MCF 10A (cell line): ENCODE measurements at regions not wholly inside any gene's neighbourhood (a gene's known extent, or its start where the extent isn't known, plus 50 kb on each side); places are given as distances from the start of the nearest gene placed in this dataset.

Source experiments
- BruUV-seq: library from RNA; stranded (reverse); fragments of 400-500 nt; replicated peaks from 2 replicates; lab custom pipeline; 2021; lab: Mats Ljungman, UMichigan
- CTCF ChIA-PET: fragments of 300-600 bp; sonication (Branson Sonifier 250); formaldehyde crosslinking; extraction: SDS; loops from one replicate; lab custom pipeline; 2021; ENCODE audit warnings: antibody characterized with exemption, inconsistent platforms; lab: Yijun Ruan, JAX
- POLR2A ChIA-PET: fragments of 300-600, 350-650 bp; sonication (Branson Sonifier 250); formaldehyde crosslinking; extraction: SDS; loops from one replicate; lab custom pipeline; 2020; ENCODE audit warnings: antibody characterized with exemption, inconsistent platforms; lab: Yijun Ruan, JAX
- DNase-seq: peaks from one replicate; pipeline ENCODE4 v3.0.0-alpha.2; 2018; ENCODE audit not compliant: unreplicated experiment
- H3K27ac Mint-ChIP-seq: one replicate; pipeline ENCODE4 v1.8.0; 2022; ENCODE audit warnings: mild to moderate bottlenecking, low read depth, mixed read lengths; ENCODE audit not compliant: unreplicated experiment
- H3K27me3 Mint-ChIP-seq: one replicate; pipeline ENCODE4 v1.8.0; 2022; ENCODE audit warnings: mixed read lengths; ENCODE audit not compliant: insufficient read depth, unreplicated experiment
- H3K36me3 Mint-ChIP-seq: one replicate; pipeline ENCODE4 v1.8.0; 2022; ENCODE audit warnings: mild to moderate bottlenecking, moderate library complexity, mixed read lengths; ENCODE audit not compliant: insufficient read depth, unreplicated experiment
- H3K4me1 Mint-ChIP-seq: one replicate; pipeline ENCODE4 v1.8.0; 2022; ENCODE audit warnings: mixed read lengths; ENCODE audit not compliant: insufficient read depth, unreplicated experiment
- H3K4me3 Mint-ChIP-seq: one replicate; pipeline ENCODE4 v1.8.0; 2022; ENCODE audit warnings: mild to moderate bottlenecking, moderate library complexity, mixed read lengths; ENCODE audit not compliant: unreplicated experiment
- H3K9me3 Mint-ChIP-seq: one replicate; pipeline ENCODE4 v1.8.0; 2022; ENCODE audit warnings: mixed read lengths; ENCODE audit not compliant: unreplicated experiment
- CTCF ChIP-seq: fragments of 200-600 bp; IDR thresholded peaks from one replicate; pipeline ENCODE4 v1.8.0; 2022; ENCODE audit warnings: antibody characterized with exemption, mild to moderate bottlenecking; ENCODE audit not compliant: unreplicated experiment
- intact Hi-C: fragments of 100-400 bp; cut with micrococcal nuclease; formaldehyde crosslinking; loops from 2 replicates; pipeline ENCODE4 v1.14.1; 2022

DNA sequence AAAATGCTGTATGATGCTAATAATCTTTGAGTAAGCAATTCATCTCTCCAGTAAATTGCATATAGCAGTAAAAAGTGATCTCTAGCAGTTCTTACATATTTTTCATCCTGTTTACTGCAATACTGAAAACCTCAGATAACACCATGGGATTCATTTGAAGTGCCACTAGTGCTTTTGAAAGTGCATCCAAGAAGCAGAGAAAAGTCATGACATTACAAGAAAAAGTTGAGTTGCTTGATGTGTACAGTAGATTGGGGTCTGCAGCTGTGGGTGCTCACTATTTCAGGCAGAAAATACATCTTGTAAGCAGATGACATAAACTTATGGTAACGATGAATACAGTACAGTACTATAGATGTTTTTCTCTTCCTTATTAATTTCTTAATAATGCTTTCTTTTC lies 1984.9 kb upstream of the LRRTM1 start:
- no peaks in the 10 kb centered on the region for H3K4me1 Mint-ChIP-seq
- ChIA-PET POLR2A (interaction anchor here (1.2 kb wide), 1 partner anchor 11 kb away, joined by 3 read pairs; no protein-coding TSS in a partner anchor), CTCF (no interaction called here)
- no peak overlapping the region for H3K27ac Mint-ChIP-seq
- H3K27me3 Mint-ChIP-seq, result no peaks in the 10 kb centered on the region
- H3K36me3 Mint-ChIP-seq, result no peaks in the 10 kb centered on the region
- BruUV-seq, result no TSS peak
- DNase-seq, result no peak
- H3K4me3 Mint-ChIP-seq, result no peak overlapping the region
- TF ChIP-seq CTCF, result no peak
- intact Hi-C loops, result no loop called here
- H3K9me3 Mint-ChIP-seq, result peaks cover 6% of the 10 kb centered on the region

- Mint-ChIP-seq H3K36me3 (no peaks in the 10 kb centered on the region), H3K9me3 (no peaks in the 10 kb centered on the region), H3K27me3 (no peaks in the 10 kb centered on the region), H3K4me1 (no peaks in the 10 kb centered on the region), H3K27ac (no peak overlapping the region), H3K4me3 (no peak overlapping the region)
- BruUV-seq, result no TSS peak
- ChIA-PET POLR2A (no interaction called here), CTCF (no interaction called here)
- intact Hi-C loops, result no loop called here
- DNase-seq, result no peak
- TF ChIP-seq CTCF, result no peak
Measured at GRCh38 chr2:82283075-82283474, 1978.5 kb upstream of the LRRTM1 start.

DNA sequence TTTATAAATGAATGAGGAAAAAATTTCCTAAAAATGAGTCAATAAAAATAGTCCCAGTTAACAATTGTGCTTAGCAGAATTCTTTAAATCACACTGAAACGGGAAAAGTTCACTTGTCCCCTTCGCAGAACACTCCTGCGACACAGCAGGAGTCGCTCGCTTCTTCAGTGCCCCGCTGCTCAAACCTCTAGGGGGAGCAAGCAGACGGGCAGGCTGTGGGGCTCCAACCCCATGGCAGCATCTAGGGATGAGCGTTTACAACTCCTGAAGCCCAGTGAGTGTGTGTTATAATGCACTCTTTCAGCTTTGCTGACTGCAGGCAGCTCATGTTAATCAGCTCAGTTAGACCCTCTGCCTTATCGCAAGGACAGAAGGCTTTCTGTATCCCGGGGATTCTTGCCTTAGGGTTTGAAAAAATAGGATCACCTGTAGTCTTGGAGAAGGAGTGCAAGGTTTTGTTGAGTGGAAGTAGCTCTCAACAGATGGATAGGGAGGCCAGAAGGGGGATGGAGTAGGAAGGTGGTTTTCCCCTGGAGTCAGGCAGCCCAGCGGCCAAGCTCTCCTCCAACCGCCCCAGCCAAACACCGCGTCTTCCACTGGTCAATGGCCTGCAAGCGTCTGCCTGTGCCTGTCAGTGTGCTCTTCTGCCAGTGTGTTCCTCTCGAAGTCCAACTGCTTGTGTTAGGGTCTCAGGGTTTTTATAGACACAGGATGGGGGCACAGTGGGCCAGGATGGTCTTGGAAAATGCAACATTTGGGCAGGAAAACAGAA lies 1977.7 kb upstream of the LRRTM1 start:
- POLR2A ChIA-PET, result interaction anchor here (0.9 kb wide), 1 partner anchor 638 kb away, joined by 3 read pairs; no protein-coding TSS in a partner anchor
- BruUV-seq, result no TSS peak
- Mint-ChIP-seq H3K27ac (no peak overlapping the region), H3K4me1 (no peaks in the 10 kb centered on the region), H3K27me3 (no peaks in the 10 kb centered on the region), H3K9me3 (no peaks in the 10 kb centered on the region), H3K36me3 (no peaks in the 10 kb centered on the region), H3K4me3 (no peak overlapping the region)
- intact Hi-C loops, result no loop called here
- no peak for TF ChIP-seq CTCF
- CTCF ChIA-PET, result interaction anchor here (0.6 kb wide), 1 partner anchor 261 kb away, joined by 3 read pairs; no protein-coding TSS in a partner anchor
- DNase-seq, result no peak

- no peak overlapping the region for H3K27ac Mint-ChIP-seq
Measured at GRCh38 chr2:82279367-82279766, 1974.8 kb upstream of the LRRTM1 start.

More at GRCh38 chr2:82279367-82279766, 1974.8 kb upstream of the LRRTM1 start:
- Mint-ChIP-seq H3K9me3 (no peaks in the 10 kb centered on the region), H3K4me3 (no peak overlapping the region), H3K36me3 (no peaks in the 10 kb centered on the region), H3K4me1 (no peaks in the 10 kb centered on the region), H3K27me3 (no peaks in the 10 kb centered on the region)
- no peak for TF ChIP-seq CTCF
- no TSS peak for BruUV-seq
- ChIA-PET POLR2A (interaction anchor here (0.5 kb wide), 1 partner anchor 872 kb away, joined by 3 read pairs; no protein-coding TSS in a partner anchor), CTCF (interaction anchor here (0.6 kb wide), 1 partner anchor 1780 kb away, joined by 4 read pairs; no protein-coding TSS in a partner anchor)
- no peak for DNase-seq
- intact Hi-C loops, result no loop called here
